Nephron (organoid): ENCODE measurements at regions not wholly inside any gene's neighbourhood (a gene's known extent, or its start where the extent isn't known, plus 50 kb on each side); places are given as distances from the start of the nearest gene placed in this dataset.

Source experiments
- H3K27ac Mint-ChIP-seq, 3 experiments: 2 replicates each; pipeline ENCODE4 v1.8.0; 2020; ENCODE audit warnings: mixed read lengths in 3 of 3, mild to moderate bottlenecking in 2 of 3, moderate library complexity in 1 of 3
- H3K27me3 Mint-ChIP-seq: 2 replicates; pipeline ENCODE4 v1.8.0; 2021; ENCODE audit warnings: low read depth, mild to moderate bottlenecking, moderate library complexity, mixed read lengths
- H3K36me3 Mint-ChIP-seq: 2 replicates; pipeline ENCODE4 v1.8.0; 2020; ENCODE audit warnings: low read depth, mixed read lengths
- H3K4me1 Mint-ChIP-seq: 2 replicates; pipeline ENCODE4 v1.8.0; 2020; ENCODE audit warnings: mixed read lengths
- H3K4me3 Mint-ChIP-seq, 3 experiments: 2 replicates each; pipeline ENCODE4 v1.8.0; 2020; ENCODE audit warnings: mild to moderate bottlenecking in 3 of 3, mixed read lengths in 3 of 3, moderate library complexity in 2 of 3
- H3K9me3 Mint-ChIP-seq: 2 replicates; pipeline ENCODE4 v1.8.0; 2020; ENCODE audit warnings: mixed read lengths
- CTCF ChIP-seq, 3 experiments: fragments of 200-600 bp; sonication (generic); IDR thresholded peaks; one replicate each; pipeline ENCODE4 v1.5.0; 2021; ENCODE audit warnings: antibody characterized with exemption in 3 of 3; ENCODE audit not compliant: unreplicated experiment in 3 of 3

GRCh38 chr14:89025561-89026236, 201.2 kb downstream of the TTC8 start:
- no peak for TF ChIP-seq CTCF (IDR thresholded peaks at IDR 0.05; ENCODE audit: unreplicated experiment in 3 of 3)
- Mint-ChIP-seq H3K9me3 (peaks cover 3% of the 10 kb centered on the region), H3K4me3 (peak overlapping the region; percentile 29 to 59 (median 41)), H3K27me3 (peaks cover 47% of the 10 kb centered on the region), H3K27ac (no peak overlapping the region), H3K4me1 (no peaks in the 10 kb centered on the region), H3K36me3 (no peaks in the 10 kb centered on the region)

GRCh38 chr14:89027097-89027740, 202.8 kb downstream of the TTC8 start:
- Mint-ChIP-seq H3K27me3 (peaks cover 48% of the 10 kb centered on the region), H3K36me3 (no peaks in the 10 kb centered on the region)
- peak; percentile 87 to 95 (median 88) for TF ChIP-seq CTCF (IDR thresholded peaks at IDR 0.05; ENCODE audit: unreplicated experiment in 3 of 3)

GRCh38 chr14:89028462-89029134, 204.1 kb downstream of the TTC8 start:
- no peak for TF ChIP-seq CTCF (IDR thresholded peaks at IDR 0.05; ENCODE audit: unreplicated experiment in 3 of 3)

More at GRCh38 chr14:89027097-89027740, 202.8 kb downstream of the TTC8 start:
- H3K9me3 Mint-ChIP-seq: peaks cover 3% of the 10 kb centered on the region
- peak overlapping the region; percentile 80 to 83 (median 80) for H3K4me3 Mint-ChIP-seq
- no peaks in the 10 kb centered on the region for H3K4me1 Mint-ChIP-seq
- H3K27ac Mint-ChIP-seq: no peak overlapping the region

GRCh38 chr14:89029961-89030694, 205.7 kb downstream of the TTC8 start:
- Mint-ChIP-seq H3K27ac (no peak overlapping the region), H3K4me1 (no peaks in the 10 kb centered on the region), H3K4me3 (no peak overlapping the region), H3K27me3 (peaks cover 47% of the 10 kb centered on the region), H3K36me3 (no peaks in the 10 kb centered on the region), H3K9me3 (no peaks in the 10 kb centered on the region)
- TF ChIP-seq CTCF (IDR thresholded peaks at IDR 0.05; ENCODE audit: unreplicated experiment in 3 of 3): no peak

More at GRCh38 chr14:89028462-89029134, 204.1 kb downstream of the TTC8 start:
- Mint-ChIP-seq H3K27ac (no peak overlapping the region), H3K36me3 (no peaks in the 10 kb centered on the region), H3K9me3 (peaks cover 2% of the 10 kb centered on the region), H3K27me3 (peaks cover 52% of the 10 kb centered on the region), H3K4me1 (no peaks in the 10 kb centered on the region), H3K4me3 (peak overlapping the region; percentile 80 to 83 (median 80))

GRCh38 chr14:89030921-89031320, 206.5 kb downstream of the TTC8 start:
- Mint-ChIP-seq H3K27ac (no peak overlapping the region), H3K9me3 (no peaks in the 10 kb centered on the region), H3K4me1 (no peaks in the 10 kb centered on the region), H3K36me3 (no peaks in the 10 kb centered on the region), H3K27me3 (peaks cover 41% of the 10 kb centered on the region), H3K4me3 (no peak overlapping the region)
- TF ChIP-seq CTCF (IDR thresholded peaks at IDR 0.05; ENCODE audit: unreplicated experiment in 3 of 3): no peak
